A549 (cell line): ENCODE measurements at regions not wholly inside any gene's neighbourhood (a gene's known extent, or its start where the extent isn't known, plus 50 kb on each side); places are given as distances from the start of the nearest gene placed in this dataset.

Experiments used
- CTCF ChIP-seq: fragments of >200 bp; sonication (Bioruptor Twin); formaldehyde crosslinking; IDR thresholded peaks from 3 replicates; pipeline ENCODE4 v1.5.1; 2016
- EP300 ChIP-seq, 2 experiments: fragments of >200 bp; sonication (Bioruptor Twin); formaldehyde crosslinking; IDR thresholded peaks; 2 replicates in 1 of 2; 3 replicates in 1 of 2; pipeline ENCODE4 v1.6.1; 2016 to 2017
- ESRRA ChIP-seq: fragments of 150-350 bp; IDR thresholded peaks from 2 replicates; pipeline ENCODE4 v1.6.1; 2014; ENCODE audit warnings: mild to moderate bottlenecking, low read length, borderline replicate concordance
- KDM1A ChIP-seq: fragments of 200-600 bp; sonication (generic); IDR thresholded peaks from 2 replicates; pipeline ENCODE4 v1.6.1; 2016; ENCODE audit warnings: low read depth, mild to moderate bottlenecking
- MYC ChIP-seq: IDR thresholded peaks from 2 replicates; pipeline ENCODE4 v1.6.1; 2012; ENCODE audit warnings: mild to moderate bottlenecking, inconsistent platforms, low read length, improper control_type of control experiment, borderline replicate concordance
- ZFP36 ChIP-seq: fragments of 450-650 bp; IDR thresholded peaks from 2 replicates; pipeline ENCODE4 v1.6.1; 2014; ENCODE audit warnings: borderline replicate concordance; ENCODE audit not compliant: partially characterized antibody
- TF ChIP-seq, protein P1 (sequence below): IDR thresholded peaks from 2 replicates; pipeline ENCODE4 v1.6.1; 2012
- TF ChIP-seq, protein P2 (sequence below): fragments of 200-600 bp; sonication (generic); IDR thresholded peaks from 2 replicates; pipeline ENCODE4 v1.6.1; 2016; ENCODE audit warnings: antibody characterized with exemption, mild to moderate bottlenecking, moderate library complexity

DNA sequence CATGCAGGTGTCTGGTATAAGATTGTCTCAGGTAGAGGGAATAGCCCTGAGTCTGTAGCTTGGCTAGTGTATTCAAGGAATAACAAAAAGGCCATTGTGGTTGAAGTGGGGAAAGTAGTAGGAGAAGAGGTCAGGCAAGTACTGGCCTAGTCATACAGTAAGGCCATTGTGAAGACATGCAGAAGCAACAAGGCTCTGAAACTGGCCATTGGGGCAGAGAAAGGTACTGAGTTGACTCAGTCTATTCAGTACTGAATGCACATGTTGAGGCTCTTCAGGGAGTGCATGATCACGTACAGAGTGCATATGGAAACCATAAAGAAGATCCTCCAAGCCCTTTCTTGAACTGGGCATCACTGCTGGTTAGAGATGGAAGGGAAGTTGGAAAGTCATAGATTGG lies 477.6 kb downstream of the SOX6 start:
- TF ChIP-seq CTCF (no peak), MYC (no peak), ESRRA (no peak), EP300 (IDR thresholded peaks at IDR 0.05) (no peak), KDM1A (no peak), ZFP36 (no peak)
- TF ChIP-seq, protein P1, sequence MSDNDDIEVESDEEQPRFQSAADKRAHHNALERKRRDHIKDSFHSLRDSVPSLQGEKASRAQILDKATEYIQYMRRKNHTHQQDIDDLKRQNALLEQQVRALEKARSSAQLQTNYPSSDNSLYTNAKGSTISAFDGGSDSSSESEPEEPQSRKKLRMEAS, result no peak
- TF ChIP-seq, protein P2, sequence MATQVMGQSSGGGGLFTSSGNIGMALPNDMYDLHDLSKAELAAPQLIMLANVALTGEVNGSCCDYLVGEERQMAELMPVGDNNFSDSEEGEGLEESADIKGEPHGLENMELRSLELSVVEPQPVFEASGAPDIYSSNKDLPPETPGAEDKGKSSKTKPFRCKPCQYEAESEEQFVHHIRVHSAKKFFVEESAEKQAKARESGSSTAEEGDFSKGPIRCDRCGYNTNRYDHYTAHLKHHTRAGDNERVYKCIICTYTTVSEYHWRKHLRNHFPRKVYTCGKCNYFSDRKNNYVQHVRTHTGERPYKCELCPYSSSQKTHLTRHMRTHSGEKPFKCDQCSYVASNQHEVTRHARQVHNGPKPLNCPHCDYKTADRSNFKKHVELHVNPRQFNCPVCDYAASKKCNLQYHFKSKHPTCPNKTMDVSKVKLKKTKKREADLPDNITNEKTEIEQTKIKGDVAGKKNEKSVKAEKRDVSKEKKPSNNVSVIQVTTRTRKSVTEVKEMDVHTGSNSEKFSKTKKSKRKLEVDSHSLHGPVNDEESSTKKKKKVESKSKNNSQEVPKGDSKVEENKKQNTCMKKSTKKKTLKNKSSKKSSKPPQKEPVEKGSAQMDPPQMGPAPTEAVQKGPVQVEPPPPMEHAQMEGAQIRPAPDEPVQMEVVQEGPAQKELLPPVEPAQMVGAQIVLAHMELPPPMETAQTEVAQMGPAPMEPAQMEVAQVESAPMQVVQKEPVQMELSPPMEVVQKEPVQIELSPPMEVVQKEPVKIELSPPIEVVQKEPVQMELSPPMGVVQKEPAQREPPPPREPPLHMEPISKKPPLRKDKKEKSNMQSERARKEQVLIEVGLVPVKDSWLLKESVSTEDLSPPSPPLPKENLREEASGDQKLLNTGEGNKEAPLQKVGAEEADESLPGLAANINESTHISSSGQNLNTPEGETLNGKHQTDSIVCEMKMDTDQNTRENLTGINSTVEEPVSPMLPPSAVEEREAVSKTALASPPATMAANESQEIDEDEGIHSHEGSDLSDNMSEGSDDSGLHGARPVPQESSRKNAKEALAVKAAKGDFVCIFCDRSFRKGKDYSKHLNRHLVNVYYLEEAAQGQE, result no peak
